ENCODE measurements at regions not wholly inside any gene's neighbourhood (a gene's known extent, or its start where the extent isn't known, plus 50 kb on each side); places are given as distances from the start of the nearest gene placed in this dataset.

DNA sequence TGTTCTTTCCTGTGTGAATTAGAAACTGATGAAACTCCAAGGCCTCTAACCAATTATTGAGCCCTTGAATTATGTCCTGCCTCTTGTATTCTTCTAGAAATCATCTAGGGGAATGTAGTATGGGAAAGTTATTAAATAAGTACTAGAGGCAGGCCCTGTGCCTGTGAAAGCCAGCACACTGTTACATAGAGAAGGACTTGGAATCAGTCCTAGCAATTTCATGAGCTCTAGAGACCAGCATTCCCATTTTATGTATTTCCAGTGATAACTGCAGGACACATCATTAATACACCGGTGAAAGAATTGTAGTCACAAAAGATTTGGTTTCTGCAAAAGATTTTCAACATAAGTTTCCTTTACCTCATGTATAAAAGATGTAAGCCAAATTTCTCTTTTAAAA is 168.5 kb upstream of the VLDLR start:
- Histone ChIP-seq H3K27ac (ENCODE audit: extremely low read depth, low read depth, low read length) (no peak overlapping the region), H3K4me1 (ENCODE audit: control insufficient read depth, insufficient read depth, low read length) (no peaks in the 10 kb centered on the region), H3K4me3 (ENCODE audit: low read depth, low read length) (no peak overlapping the region), H3K9me3 (ENCODE audit: control insufficient read depth, insufficient read depth, low read depth, low read length) (no peaks in the 10 kb centered on the region), H3K36me3 (ENCODE audit: control insufficient read depth in 2 of 2, insufficient read depth in 1 of 2, low read length in 2 of 2) (no peaks in the 10 kb centered on the region)
- TF ChIP-seq EGR2 (tag by site-specific recombination; IDR thresholded peaks at IDR 0.05; ENCODE audit: low read depth) (no peak), GLIS1 (tag by site-specific recombination; IDR thresholded peaks at IDR 0.05) (no peak), ZIC2 (tag by site-specific recombination; IDR thresholded peaks at IDR 0.05) (no peak), ZNF394 (tag by site-specific recombination; IDR thresholded peaks at IDR 0.05; ENCODE audit: borderline replicate concordance) (no peak), GLI4 (tag by site-specific recombination; IDR thresholded peaks at IDR 0.05) (no peak), ZNF747 (tag by site-specific recombination; IDR thresholded peaks at IDR 0.05) (no peak), KLF10 (tag by site-specific recombination; IDR thresholded peaks at IDR 0.05) (no peak), OSR2 (tag by site-specific recombination; IDR thresholded peaks at IDR 0.05) (no peak), IKZF3 (tag by site-specific recombination; IDR thresholded peaks at IDR 0.05) (no peak), ZNF266 (tag by site-specific recombination; IDR thresholded peaks at IDR 0.05; ENCODE audit: low read depth) (no peak), ZNF423 (tag by site-specific recombination; IDR thresholded peaks at IDR 0.05) (no peak), ZNF670 (tag by site-specific recombination; IDR thresholded peaks at IDR 0.05; ENCODE audit: low read depth) (no peak)
- TF ChIP-seq, protein P1, sequence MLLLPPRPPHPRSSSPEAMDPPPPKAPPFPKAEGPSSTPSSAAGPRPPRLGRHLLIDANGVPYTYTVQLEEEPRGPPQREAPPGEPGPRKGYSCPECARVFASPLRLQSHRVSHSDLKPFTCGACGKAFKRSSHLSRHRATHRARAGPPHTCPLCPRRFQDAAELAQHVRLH (tag by site-specific recombination; IDR thresholded peaks at IDR 0.05): no peak
- TF ChIP-seq, protein P2, sequence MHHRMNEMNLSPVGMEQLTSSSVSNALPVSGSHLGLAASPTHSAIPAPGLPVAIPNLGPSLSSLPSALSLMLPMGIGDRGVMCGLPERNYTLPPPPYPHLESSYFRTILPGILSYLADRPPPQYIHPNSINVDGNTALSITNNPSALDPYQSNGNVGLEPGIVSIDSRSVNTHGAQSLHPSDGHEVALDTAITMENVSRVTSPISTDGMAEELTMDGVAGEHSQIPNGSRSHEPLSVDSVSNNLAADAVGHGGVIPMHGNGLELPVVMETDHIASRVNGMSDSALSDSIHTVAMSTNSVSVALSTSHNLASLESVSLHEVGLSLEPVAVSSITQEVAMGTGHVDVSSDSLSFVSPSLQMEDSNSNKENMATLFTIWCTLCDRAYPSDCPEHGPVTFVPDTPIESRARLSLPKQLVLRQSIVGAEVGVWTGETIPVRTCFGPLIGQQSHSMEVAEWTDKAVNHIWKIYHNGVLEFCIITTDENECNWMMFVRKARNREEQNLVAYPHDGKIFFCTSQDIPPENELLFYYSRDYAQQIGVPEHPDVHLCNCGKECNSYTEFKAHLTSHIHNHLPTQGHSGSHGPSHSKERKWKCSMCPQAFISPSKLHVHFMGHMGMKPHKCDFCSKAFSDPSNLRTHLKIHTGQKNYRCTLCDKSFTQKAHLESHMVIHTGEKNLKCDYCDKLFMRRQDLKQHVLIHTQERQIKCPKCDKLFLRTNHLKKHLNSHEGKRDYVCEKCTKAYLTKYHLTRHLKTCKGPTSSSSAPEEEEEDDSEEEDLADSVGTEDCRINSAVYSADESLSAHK (tag by site-specific recombination; IDR thresholded peaks at IDR 0.05): no peak
- TF ChIP-seq, protein P3, sequence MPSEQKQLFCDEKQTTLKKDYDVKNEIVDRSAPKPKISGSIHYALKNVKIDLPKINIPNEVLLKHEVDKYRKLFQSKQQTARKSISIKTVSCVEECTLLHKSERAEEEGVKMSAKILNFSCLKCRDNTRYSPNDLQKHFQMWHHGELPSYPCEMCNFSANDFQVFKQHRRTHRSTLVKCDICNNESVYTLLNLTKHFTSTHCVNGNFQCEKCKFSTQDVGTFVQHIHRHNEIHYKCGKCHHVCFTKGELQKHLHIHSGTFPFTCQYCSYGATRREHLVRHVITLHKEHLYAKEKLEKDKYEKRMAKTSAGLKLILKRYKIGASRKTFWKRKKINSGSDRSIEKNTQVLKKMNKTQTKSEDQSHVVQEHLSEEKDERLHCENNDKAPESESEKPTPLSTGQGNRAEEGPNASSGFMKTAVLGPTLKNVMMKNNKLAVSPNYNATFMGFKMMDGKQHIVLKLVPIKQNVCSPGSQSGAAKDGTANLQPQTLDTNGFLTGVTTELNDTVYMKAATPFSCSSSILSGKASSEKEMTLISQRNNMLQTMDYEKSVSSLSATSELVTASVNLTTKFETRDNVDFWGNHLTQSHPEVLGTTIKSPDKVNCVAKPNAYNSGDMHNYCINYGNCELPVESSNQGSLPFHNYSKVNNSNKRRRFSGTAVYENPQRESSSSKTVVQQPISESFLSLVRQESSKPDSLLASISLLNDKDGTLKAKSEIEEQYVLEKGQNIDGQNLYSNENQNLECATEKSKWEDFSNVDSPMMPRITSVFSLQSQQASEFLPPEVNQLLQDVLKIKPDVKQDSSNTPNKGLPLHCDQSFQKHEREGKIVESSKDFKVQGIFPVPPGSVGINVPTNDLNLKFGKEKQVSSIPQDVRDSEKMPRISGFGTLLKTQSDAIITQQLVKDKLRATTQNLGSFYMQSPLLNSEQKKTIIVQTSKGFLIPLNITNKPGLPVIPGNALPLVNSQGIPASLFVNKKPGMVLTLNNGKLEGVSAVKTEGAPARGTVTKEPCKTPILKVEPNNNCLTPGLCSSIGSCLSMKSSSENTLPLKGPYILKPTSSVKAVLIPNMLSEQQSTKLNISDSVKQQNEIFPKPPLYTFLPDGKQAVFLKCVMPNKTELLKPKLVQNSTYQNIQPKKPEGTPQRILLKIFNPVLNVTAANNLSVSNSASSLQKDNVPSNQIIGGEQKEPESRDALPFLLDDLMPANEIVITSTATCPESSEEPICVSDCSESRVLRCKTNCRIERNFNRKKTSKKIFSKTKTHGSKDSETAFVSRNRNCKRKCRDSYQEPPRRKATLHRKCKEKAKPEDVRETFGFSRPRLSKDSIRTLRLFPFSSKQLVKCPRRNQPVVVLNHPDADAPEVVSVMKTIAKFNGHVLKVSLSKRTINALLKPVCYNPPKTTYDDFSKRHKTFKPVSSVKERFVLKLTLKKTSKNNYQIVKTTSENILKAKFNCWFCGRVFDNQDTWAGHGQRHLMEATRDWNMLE (tag by site-specific recombination; conservative IDR thresholded peaks at IDR 0.05; ENCODE audit: low read depth): no peak
- TF ChIP-seq, protein P4, sequence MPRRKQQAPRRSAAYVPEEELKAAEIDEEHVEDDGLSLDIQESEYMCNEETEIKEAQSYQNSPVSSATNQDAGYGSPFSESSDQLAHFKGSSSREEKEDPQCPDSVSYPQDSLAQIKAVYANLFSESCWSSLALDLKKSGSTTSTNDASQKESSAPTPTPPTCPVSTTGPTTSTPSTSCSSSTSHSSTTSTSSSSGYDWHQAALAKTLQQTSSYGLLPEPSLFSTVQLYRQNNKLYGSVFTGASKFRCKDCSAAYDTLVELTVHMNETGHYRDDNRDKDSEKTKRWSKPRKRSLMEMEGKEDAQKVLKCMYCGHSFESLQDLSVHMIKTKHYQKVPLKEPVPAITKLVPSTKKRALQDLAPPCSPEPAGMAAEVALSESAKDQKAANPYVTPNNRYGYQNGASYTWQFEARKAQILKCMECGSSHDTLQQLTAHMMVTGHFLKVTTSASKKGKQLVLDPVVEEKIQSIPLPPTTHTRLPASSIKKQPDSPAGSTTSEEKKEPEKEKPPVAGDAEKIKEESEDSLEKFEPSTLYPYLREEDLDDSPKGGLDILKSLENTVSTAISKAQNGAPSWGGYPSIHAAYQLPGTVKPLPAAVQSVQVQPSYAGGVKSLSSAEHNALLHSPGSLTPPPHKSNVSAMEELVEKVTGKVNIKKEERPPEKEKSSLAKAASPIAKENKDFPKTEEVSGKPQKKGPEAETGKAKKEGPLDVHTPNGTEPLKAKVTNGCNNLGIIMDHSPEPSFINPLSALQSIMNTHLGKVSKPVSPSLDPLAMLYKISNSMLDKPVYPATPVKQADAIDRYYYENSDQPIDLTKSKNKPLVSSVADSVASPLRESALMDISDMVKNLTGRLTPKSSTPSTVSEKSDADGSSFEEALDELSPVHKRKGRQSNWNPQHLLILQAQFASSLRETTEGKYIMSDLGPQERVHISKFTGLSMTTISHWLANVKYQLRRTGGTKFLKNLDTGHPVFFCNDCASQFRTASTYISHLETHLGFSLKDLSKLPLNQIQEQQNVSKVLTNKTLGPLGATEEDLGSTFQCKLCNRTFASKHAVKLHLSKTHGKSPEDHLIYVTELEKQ (tag by site-specific recombination; IDR thresholded peaks at IDR 0.05; ENCODE audit: borderline replicate concordance): no peak
- POLR2A ChIA-PET: no interaction called here
- CTCF ChIA-PET: interaction anchor here (0.8 kb wide), 1 partner anchor 133 kb away, joined by 3 read pairs; no protein-coding TSS in a partner anchor
